ENCODE measurements at regions not wholly inside any gene's neighbourhood (a gene's known extent, or its start where the extent isn't known, plus 50 kb on each side); places are given as distances from the start of the nearest gene placed in this dataset.
"Not testable (repeated sequence)": the region's sequence is repeated elsewhere in the genome, so short reads cannot be mapped to it uniquely, and the experiment has no call there.

GRCh38 chr12:3421191-3421978 lies 69.6 kb upstream of the PRMT8 start:
- no peak for DNase-seq

- not testable (repeated sequence) for DNase-seq
Measured at GRCh38 chr12:3424796-3425195, 66.2 kb upstream of the PRMT8 start.

- DNase-seq: no peak
Measured at GRCh38 chr12:3427956-3428355, 63.0 kb upstream of the PRMT8 start.

- DNase-seq: no peak
Measured at GRCh38 chr12:3428631-3429030, 62.4 kb upstream of the PRMT8 start.

GRCh38 chr12:3429523-3429922 lies 61.5 kb upstream of the PRMT8 start:
- not testable (repeated sequence) for DNase-seq

- no peak for DNase-seq
Measured at GRCh38 chr12:3431686-3432085, 59.3 kb upstream of the PRMT8 start.

- no peak for DNase-seq
Measured at GRCh38 chr12:3432176-3432742, 58.7 kb upstream of the PRMT8 start.

GRCh38 chr12:3432868-3433267 lies 58.1 kb upstream of the PRMT8 start:
- no peak for DNase-seq

- DNase-seq: peak; percentile 8
Measured at GRCh38 chr12:3436461-3437065, 54.4 kb upstream of the PRMT8 start.

- peak; percentile 1 for DNase-seq
Measured at GRCh38 chr12:3437986-3438385, 53.0 kb upstream of the PRMT8 start.

- DNase-seq: no peak
Measured at GRCh38 chr12:3438401-3438800, 52.6 kb upstream of the PRMT8 start.
